NCI-H82 treated with DMSO at 0.1 percent for 48 hours (cell line): ENCODE measurements at regions not wholly inside any gene's neighbourhood (a gene's known extent, or its start where the extent isn't known, plus 50 kb on each side); places are given as distances from the start of the nearest gene placed in this dataset.

ENCODE experiments used
- DNase-seq: peaks from one replicate; lab custom pipeline; 2025; ENCODE audit not compliant: unreplicated experiment; lab: John Stamatoyannopoulos, UW

- DNase-seq = no peak
Observed at GRCh38 chr7:84549409-84549808, 354.8 kb upstream of the SEMA3A start.

GRCh38 chr7:84548366-84549365 is 354.1 kb upstream of the SEMA3A start:
- DNase-seq = no peak

GRCh38 chr7:84547331-84547730 is 352.7 kb upstream of the SEMA3A start:
- DNase-seq = no peak

GRCh38 chr7:84546403-84546802 is 351.8 kb upstream of the SEMA3A start:
- DNase-seq = no peak

GRCh38 chr7:84538268-84538667 is 343.7 kb upstream of the SEMA3A start:
- no peak for DNase-seq

GRCh38 chr7:84536271-84536870 is 341.8 kb upstream of the SEMA3A start:
- DNase-seq = no peak

GRCh38 chr7:84535580-84536270 is 341.1 kb upstream of the SEMA3A start:
- DNase-seq = no peak

- DNase-seq = no peak
Observed at GRCh38 chr7:84533182-84533581, 338.6 kb upstream of the SEMA3A start.

- DNase-seq = no peak
Observed at GRCh38 chr7:84532196-84532595, 337.6 kb upstream of the SEMA3A start.

- DNase-seq = no peak
Observed at GRCh38 chr7:84529480-84530205, 335.1 kb upstream of the SEMA3A start.

- DNase-seq = no peak
Observed at GRCh38 chr7:84528756-84529479, 334.3 kb upstream of the SEMA3A start.

- no peak for DNase-seq
Observed at GRCh38 chr7:84524714-84525694, 330.4 kb upstream of the SEMA3A start.

- DNase-seq = peak; percentile 23
Observed at GRCh38 chr7:84513061-84513460, 318.5 kb upstream of the SEMA3A start.

GRCh38 chr7:84512055-84512454 is 317.5 kb upstream of the SEMA3A start:
- no peak for DNase-seq

GRCh38 chr7:84510505-84510904 is 315.9 kb upstream of the SEMA3A start:
- no peak for DNase-seq

- DNase-seq = no peak
Observed at GRCh38 chr7:84509522-84509921, 314.9 kb upstream of the SEMA3A start.

GRCh38 chr7:84508606-84509005 is 314.0 kb upstream of the SEMA3A start:
- no peak for DNase-seq

GRCh38 chr7:84507529-84507928 is 312.9 kb upstream of the SEMA3A start:
- DNase-seq = no peak

- DNase-seq = no peak
Observed at GRCh38 chr7:84506151-84506550, 311.6 kb upstream of the SEMA3A start.
